ENCODE measurements at regions not wholly inside any gene's neighbourhood (a gene's known extent, or its start where the extent isn't known, plus 50 kb on each side); places are given as distances from the start of the nearest gene placed in this dataset.

- H3K14ac ChIP-seq (ENCODE audit: insufficient read length): no peak overlapping the region
- no peak overlapping the region for H3K23ac ChIP-seq (ENCODE audit: insufficient read length)
- no peak overlapping the region for H3K4me2 ChIP-seq (ENCODE audit: insufficient read depth in 1 of 2, low read depth in 2 of 2, low read length in 2 of 2)
- DNase-seq (ENCODE audit: low read depth in 1 of 2, low spot score in 2 of 2) (no peak), FAIRE-seq (no peak)
- no peak overlapping the region for H2BK20ac ChIP-seq (ENCODE audit: low read length)
- POLR2A ChIA-PET (ENCODE audit: partially characterized antibody): no interaction called here
- no peaks in the 10 kb centered on the region for H3K79me1 ChIP-seq (ENCODE audit: low read depth, low read length)
- no peak overlapping the region for H2BK120ac ChIP-seq (replicated peaks; ENCODE audit: low read depth, low read length)
- H2BK15ac ChIP-seq (ENCODE audit: low read length): no peak overlapping the region
- H3K27ac ChIP-seq (ENCODE audit: low read depth, low read length): no peak overlapping the region
- H3K23me2 ChIP-seq (ENCODE audit: low read depth, low read length): no peaks in the 10 kb centered on the region
- H3K79me2 ChIP-seq (ENCODE audit: control insufficient read depth in 1 of 2, insufficient read depth in 2 of 2, low read length in 2 of 2): no peaks in the 10 kb centered on the region
- no peak overlapping the region for H3K4me3 ChIP-seq (ENCODE audit: extremely low read depth in 1 of 4, insufficient read depth in 2 of 4, low read depth in 3 of 4, low read length in 4 of 4)
- WGBS, 2 experiments (ENCODE audit: extremely low coverage in 1 of 2, insufficient coverage in 1 of 2, insufficient read length in 1 of 2, insufficient replicate concordance in 2 of 2, low coverage in 1 of 2, low lambda C conversion rate in 2 of 2, missing lambda C conversion rate in 1 of 2): 89% methylated on average over 4 of the region's 4 CpGs; no CpG with 5 or more reads in 1 of the 2 experiments
- no peaks in the 10 kb centered on the region for H3K36me3 ChIP-seq (ENCODE audit: control insufficient read depth in 2 of 4, insufficient read depth in 4 of 4, low read length in 3 of 4)
- H3K9ac ChIP-seq (replicated peaks in 1 of 4; ENCODE audit: extremely low read depth in 1 of 4, low read depth in 3 of 4, low read length in 3 of 4): no peak overlapping the region
- H3K18ac ChIP-seq (ENCODE audit: extremely low read depth, low read length): no peak overlapping the region
- H2BK5ac ChIP-seq (ENCODE audit: low read depth, low read length): no peak overlapping the region
- no peak overlapping the region for H4K8ac ChIP-seq (ENCODE audit: extremely low read depth, insufficient read depth, low read length)
- H2AFZ ChIP-seq (ENCODE audit: low read length): no peak overlapping the region
- H3K4ac ChIP-seq (replicated peaks; ENCODE audit: insufficient read length, low read depth, low read length): no peak overlapping the region
- CTCF ChIA-PET (ENCODE audit: partially characterized antibody): no interaction called here
- no peaks in the 10 kb centered on the region for H3K4me1 ChIP-seq (replicated peaks in 1 of 4; ENCODE audit: control insufficient read depth in 3 of 4, insufficient read depth in 4 of 4, low read length in 3 of 4)
- TF ChIP-seq POU5F1 (IDR thresholded peaks at IDR 0.05; ENCODE audit: low read depth, low read length) (no peak), SIX5 (IDR thresholded peaks at IDR 0.05; ENCODE audit: low read depth, low read length) (no peak), RFX5 (IDR thresholded peaks at IDR 0.05; ENCODE audit: borderline replicate concordance, low read depth, low read length) (no peak)
- no peak overlapping the region for H3K56ac ChIP-seq (replicated peaks; ENCODE audit: insufficient read length, low read depth, low read length)
- H4K20me1 ChIP-seq (replicated peaks in 1 of 2; ENCODE audit: control insufficient read depth in 1 of 2, insufficient read depth in 2 of 2, low read length in 2 of 2): no peaks in the 10 kb centered on the region
- H4K5ac ChIP-seq (ENCODE audit: insufficient read length, low read depth, low read length): no peak overlapping the region
- H2AK5ac ChIP-seq (ENCODE audit: low read depth, low read length): no peak overlapping the region
- peaks cover 0 to 2% of the 10 kb centered on the region in 2 experiments; a peak in 1 of 4 replicates for H3K9me3 ChIP-seq (ENCODE audit: insufficient read depth in 2 of 2, low read depth in 1 of 2, low read length in 1 of 2)
- H4K91ac ChIP-seq (replicated peaks; ENCODE audit: insufficient read length, low read length): no peak overlapping the region
- no peaks in the 10 kb centered on the region for H3K27me3 ChIP-seq (replicated peaks in 1 of 4; ENCODE audit: control insufficient read depth in 3 of 4, extremely low read depth in 1 of 4, insufficient read depth in 3 of 4, low read length in 3 of 4)
- no peak overlapping the region for H2BK12ac ChIP-seq (ENCODE audit: low read depth, low read length)
Measured at GRCh38 chr7:53229202-53229601, 193.8 kb downstream of the POM121L12 start.

Data from H1 (cell line).